K562 (cell line): ENCODE measurements at regions not wholly inside any gene's neighbourhood (a gene's known extent, or its start where the extent isn't known, plus 50 kb on each side); places are given as distances from the start of the nearest gene placed in this dataset.

Experiments
- ATAC-seq: fragments of 200-7000 bp; cut with Tn5 transposase; 3 replicates; pipeline ENCODE4 v1.9.1; 2020; ENCODE audit warnings: moderate library complexity
- BruUV-seq: library from RNA; stranded (reverse); fragments of 400-500 nt; replicated peaks from 2 replicates; lab custom pipeline; 2021; lab: Mats Ljungman, UMichigan
- CTCF ChIA-PET: fragments of 300-600 bp; formaldehyde crosslinking; extraction: SDS; loops from one replicate; lab custom pipeline; 2021; ENCODE audit warnings: low intra/inter-chr PET ratio; lab: Yijun Ruan, JAX
- POLR2A ChIA-PET: fragments of 300-600, 350-650 bp; sonication (Branson Sonifier 250); formaldehyde crosslinking; extraction: SDS; loops from one replicate; lab custom pipeline; 2021; ENCODE audit warnings: antibody characterized with exemption, inconsistent platforms; lab: Yijun Ruan, JAX
- DNase-seq, 4 experiments: peaks; one replicate each; pipeline versions ENCODE4 v3.0.0 to v3.0.0-alpha.2; 2011 to 2018; ENCODE audit warnings: low spot score in 3 of 4, mixed read lengths in 3 of 4; ENCODE audit errors: extremely low read depth in 1 of 4
- FAIRE-seq: peaks from 2 replicates; lab custom pipeline; 2011; peaks lifted over from hg19 to GRCh38; lab: Jason Lieb, UNC
- H2AFZ ChIP-seq: 2 replicates; pipeline ENCODE4 v1.6.0; 2011; ENCODE audit warnings: low read depth, low read length, control low read depth, inconsistent platforms
- H3K27ac ChIP-seq: fragments of 200-600 bp; 3 replicates; pipeline ENCODE4 v1.8.0; 2011; ENCODE audit warnings: low read depth, mild to moderate bottlenecking, control low read depth, inconsistent platforms, low read length, moderate library complexity, mixed read lengths; ENCODE audit errors: extremely low read depth
- H3K27me3 ChIP-seq, 2 experiments: fragments of 300-600 bp in 1 of 2; 2 replicates in 1 of 2; 3 replicates in 1 of 2; pipeline versions ENCODE4 v1.6.0 to v1.8.0; 2011; ENCODE audit warnings: inconsistent platforms in 2 of 2, low read length in 2 of 2, mild to moderate bottlenecking in 1 of 2, mixed read lengths in 1 of 2, moderate library complexity in 1 of 2; ENCODE audit not compliant: control insufficient read depth in 2 of 2, insufficient read depth in 2 of 2
- H3K36me3 ChIP-seq: fragments of 300-600 bp; 3 replicates; pipeline ENCODE4 v1.8.0; 2011; ENCODE audit warnings: mild to moderate bottlenecking, low read length, inconsistent platforms; ENCODE audit not compliant: control insufficient read depth, insufficient read depth
- H3K4me1 ChIP-seq, 2 experiments: fragments of 200-600 bp in 1 of 2; replicated peaks in 1 of 2; 2 replicates in 1 of 2; 3 replicates in 1 of 2; pipeline versions ENCODE4 v1.5.1 to v1.8.0; 2011; ENCODE audit warnings: inconsistent platforms in 2 of 2, low read length in 2 of 2, mild to moderate bottlenecking in 1 of 2, mixed read lengths in 1 of 2, moderate library complexity in 1 of 2; ENCODE audit not compliant: control insufficient read depth in 2 of 2, insufficient read depth in 2 of 2
- H3K4me2 ChIP-seq: 2 replicates; pipeline ENCODE4 v1.6.1; 2011; ENCODE audit warnings: low read length, control low read depth, inconsistent platforms, mixed read lengths; ENCODE audit not compliant: insufficient read depth
- H3K4me3 ChIP-seq: fragments of 200-600 bp; sonication (generic), shearing (Covaris generic); 2 replicates; pipeline ENCODE4 v1.5.1; 2016; ENCODE audit warnings: control low read depth, inconsistent platforms
- H3K79me2 ChIP-seq: fragments of 200-600 bp; 3 replicates; pipeline ENCODE4 v1.8.0; 2011; ENCODE audit warnings: low read length, inconsistent platforms; ENCODE audit not compliant: control insufficient read depth, insufficient read depth
- H3K9ac ChIP-seq, 2 experiments: 2 replicates each; pipeline versions ENCODE4 v1.6.0 to v1.6.1; 2011; ENCODE audit warnings: low read depth in 2 of 2, low read length in 2 of 2, control low read depth in 1 of 2, inconsistent platforms in 1 of 2, mild to moderate bottlenecking in 1 of 2, mixed read lengths in 1 of 2; ENCODE audit not compliant: insufficient read depth in 1 of 2
- H3K9me1 ChIP-seq: one replicate; pipeline ENCODE4 v1.6.0; 2011; ENCODE audit warnings: inconsistent platforms, mild to moderate bottlenecking, low read length, moderate library complexity; ENCODE audit not compliant: control insufficient read depth, insufficient read depth
- H3K9me3 ChIP-seq: replicated peaks from 2 replicates; pipeline ENCODE4 v1.5.1; 2011; ENCODE audit warnings: low read depth, low read length, inconsistent platforms; ENCODE audit not compliant: control insufficient read depth, insufficient read depth
- H4K20me1 ChIP-seq: replicated peaks from 2 replicates; pipeline ENCODE4 v1.6.1; 2011; ENCODE audit warnings: low read length, inconsistent platforms, mixed read lengths; ENCODE audit not compliant: control insufficient read depth, insufficient read depth
- FOS ChIP-seq: IDR thresholded peaks from 3 replicates; pipeline ENCODE4 v1.6.1; 2011; ENCODE audit not compliant: insufficient read length; ENCODE audit errors: extremely low read depth
- ILF3 ChIP-seq: fragments of 450-650 bp; IDR thresholded peaks from 2 replicates; pipeline ENCODE4 v1.6.1; 2018; ENCODE audit warnings: antibody characterized with exemption, mild to moderate bottlenecking, moderate library complexity, borderline replicate concordance
- NR2F6 ChIP-seq: fragments of 450-650 bp; formaldehyde crosslinking; IDR thresholded peaks from 2 replicates; pipeline ENCODE4 v1.4.0; 2020; ENCODE audit warnings: mild to moderate bottlenecking
- NR3C1 ChIP-seq: sonication (generic); formaldehyde crosslinking; IDR thresholded peaks from 2 replicates; pipeline ENCODE4 v1.8.1; 2022; ENCODE audit warnings: missing genetic modification reagents
- PHF21A ChIP-seq: fragments of 450-650 bp; IDR thresholded peaks from 2 replicates; pipeline ENCODE4 v1.6.1; 2017; ENCODE audit warnings: low read depth, borderline replicate concordance
- POLR2AphosphoS5 ChIP-seq: IDR thresholded peaks from 2 replicates; pipeline ENCODE4 v1.6.1; 2011; ENCODE audit warnings: mild to moderate bottlenecking, low read depth, low read length, moderate library complexity; ENCODE audit not compliant: control insufficient read depth, insufficient read depth
- POLR2H ChIP-seq: IDR thresholded peaks from 2 replicates; pipeline ENCODE4 v1.6.1; 2016; ENCODE audit warnings: missing genetic modification characterization, low read depth, mild to moderate bottlenecking, control low read depth, missing compliant biosample characterization, moderate library complexity
- PRMT5 ChIP-seq: sonication (generic); formaldehyde crosslinking; IDR thresholded peaks from 2 replicates; pipeline ENCODE4 v1.5.0; 2020; ENCODE audit warnings: missing genetic modification reagents
- TEAD4 ChIP-seq, 2 experiments: sonication (generic) in 1 of 2; formaldehyde crosslinking in 1 of 2; IDR thresholded peaks; 2 replicates each; pipeline versions ENCODE4 v1.6.1 to v1.8.0; 2012 to 2022; ENCODE audit warnings: borderline replicate concordance in 1 of 2, inconsistent platforms in 1 of 2, low read length in 1 of 2, mild to moderate bottlenecking in 1 of 2, missing genetic modification reagents in 1 of 2
- ZKSCAN8 ChIP-seq: fragments of 200-800 bp; sonication (Bioruptor generic); IDR thresholded peaks from 2 replicates; pipeline ENCODE4 v1.6.1; 2016; ENCODE audit warnings: missing genetic modification characterization, missing compliant biosample characterization
- ZNF24 ChIP-seq: fragments of 450-650 bp; IDR thresholded peaks from 2 replicates; pipeline ENCODE4 v1.6.1; 2016
- ZNF253 ChIP-seq: fragments of 250-450 bp; sonication (Bioruptor Pico); conservative IDR thresholded peaks from 2 replicates; pipeline ENCODE4 v1.6.1; 2021; ENCODE audit warnings: mild to moderate bottlenecking
- ZNF263 ChIP-seq: sonication (generic); formaldehyde crosslinking; IDR thresholded peaks from 2 replicates; pipeline ENCODE4 v1.8.0; 2022; ENCODE audit warnings: mild to moderate bottlenecking, missing genetic modification reagents, borderline replicate concordance
- ZNF3 ChIP-seq: fragments of 250-450 bp; sonication (Bioruptor Pico); IDR thresholded peaks from 2 replicates; pipeline ENCODE4 v1.5.0; 2021; ENCODE audit warnings: mild to moderate bottlenecking, moderate library complexity
- ZNF551 ChIP-seq: fragments of 250-450 bp; sonication (Bioruptor Pico); IDR thresholded peaks from 2 replicates; pipeline ENCODE4 v1.5.0; 2021; ENCODE audit warnings: mild to moderate bottlenecking, moderate library complexity
- ZNF785 ChIP-seq: fragments of 250-450 bp; sonication (Bioruptor Pico); IDR thresholded peaks from 2 replicates; pipeline ENCODE4 v1.4.0; 2020; ENCODE audit warnings: mild to moderate bottlenecking
- WGBS: fragments of 100-300 bp; shearing (Covaris generic); methylation state at CpG from one replicate; pipeline ENCODE4 v1.1.6; 2016; ENCODE audit warnings: low coverage, mixed read lengths; ENCODE audit not compliant: insufficient coverage; ENCODE audit errors: missing lambda C conversion rate; 5-methylcytosine and 5-hydroxymethylcytosine counted together
- in situ Hi-C: fragments of 300-500 bp; cut with MboI; formaldehyde crosslinking; loops from 4 replicates; pipeline ENCODE4 v1.15.0; 2018; ENCODE audit warnings: inconsistent platforms, mixed read lengths
- intact Hi-C: fragments of 100-400 bp; cut with micrococcal nuclease; formaldehyde crosslinking; loops from 2 replicates; pipeline ENCODE4 v1.14.2; 2022
- TF ChIP-seq, protein P1 (sequence below): fragments of 450-650 bp; IDR thresholded peaks from 2 replicates; pipeline ENCODE4 v1.6.1; 2018; ENCODE audit not compliant: partially characterized antibody
- TF ChIP-seq, protein P2 (sequence below): fragments of 250-450 bp; sonication (Bioruptor Pico); IDR thresholded peaks from 2 replicates; pipeline ENCODE4 v1.8.0; 2022; ENCODE audit warnings: inconsistent platforms, mild to moderate bottlenecking, moderate library complexity, borderline replicate concordance

DNA sequence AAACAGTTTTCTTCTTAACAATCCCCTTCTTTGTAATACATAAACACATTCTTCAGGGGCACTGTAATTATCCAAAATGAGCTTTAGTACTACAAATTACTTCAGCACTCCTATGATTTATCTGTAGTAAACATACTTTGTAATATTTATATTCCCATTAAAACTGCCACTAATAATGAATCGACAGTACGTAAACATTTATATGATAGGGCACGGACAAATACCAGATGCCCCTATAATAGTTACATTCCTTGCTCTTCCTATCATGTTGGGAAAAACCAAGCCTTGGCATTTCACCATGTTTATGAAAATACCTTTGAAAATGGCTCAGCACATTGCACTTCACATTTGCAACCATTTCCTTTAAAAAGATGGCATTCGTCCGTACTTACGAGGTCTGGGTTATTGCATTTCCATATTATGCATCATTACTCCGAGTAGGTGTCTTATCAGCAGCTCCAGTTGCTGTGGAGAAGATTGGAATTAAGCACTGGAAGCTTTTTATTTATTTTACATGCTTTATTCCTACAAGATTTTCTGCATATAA lies 1043.4 kb downstream of the DIAPH3 start (continued):
- TF ChIP-seq, protein P1, sequence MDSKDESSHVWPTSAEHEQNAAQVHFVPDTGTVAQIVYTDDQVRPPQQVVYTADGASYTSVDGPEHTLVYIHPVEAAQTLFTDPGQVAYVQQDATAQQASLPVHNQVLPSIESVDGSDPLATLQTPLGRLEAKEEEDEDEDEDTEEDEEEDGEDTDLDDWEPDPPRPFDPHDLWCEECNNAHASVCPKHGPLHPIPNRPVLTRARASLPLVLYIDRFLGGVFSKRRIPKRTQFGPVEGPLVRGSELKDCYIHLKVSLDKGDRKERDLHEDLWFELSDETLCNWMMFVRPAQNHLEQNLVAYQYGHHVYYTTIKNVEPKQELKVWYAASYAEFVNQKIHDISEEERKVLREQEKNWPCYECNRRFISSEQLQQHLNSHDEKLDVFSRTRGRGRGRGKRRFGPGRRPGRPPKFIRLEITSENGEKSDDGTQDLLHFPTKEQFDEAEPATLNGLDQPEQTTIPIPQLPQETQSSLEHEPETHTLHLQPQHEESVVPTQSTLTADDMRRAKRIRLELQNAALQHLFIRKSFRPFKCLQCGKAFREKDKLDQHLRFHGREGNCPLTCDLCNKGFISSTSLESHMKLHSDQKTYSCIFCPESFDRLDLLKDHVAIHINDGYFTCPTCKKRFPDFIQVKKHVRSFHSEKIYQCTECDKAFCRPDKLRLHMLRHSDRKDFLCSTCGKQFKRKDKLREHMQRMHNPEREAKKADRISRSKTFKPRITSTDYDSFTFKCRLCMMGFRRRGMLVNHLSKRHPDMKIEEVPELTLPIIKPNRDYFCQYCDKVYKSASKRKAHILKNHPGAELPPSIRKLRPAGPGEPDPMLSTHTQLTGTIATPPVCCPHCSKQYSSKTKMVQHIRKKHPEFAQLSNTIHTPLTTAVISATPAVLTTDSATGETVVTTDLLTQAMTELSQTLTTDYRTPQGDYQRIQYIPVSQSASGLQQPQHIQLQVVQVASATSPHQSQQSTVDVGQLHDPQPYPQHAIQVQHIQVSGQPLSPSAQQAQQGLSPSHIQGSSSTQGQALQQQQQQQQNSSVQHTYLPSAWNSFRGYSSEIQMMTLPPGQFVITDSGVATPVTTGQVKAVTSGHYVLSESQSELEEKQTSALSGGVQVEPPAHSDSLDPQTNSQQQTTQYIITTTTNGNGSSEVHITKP = no peak
- TF ChIP-seq ZNF253 (CRISPR knock-in tag) = no peak

DNA sequence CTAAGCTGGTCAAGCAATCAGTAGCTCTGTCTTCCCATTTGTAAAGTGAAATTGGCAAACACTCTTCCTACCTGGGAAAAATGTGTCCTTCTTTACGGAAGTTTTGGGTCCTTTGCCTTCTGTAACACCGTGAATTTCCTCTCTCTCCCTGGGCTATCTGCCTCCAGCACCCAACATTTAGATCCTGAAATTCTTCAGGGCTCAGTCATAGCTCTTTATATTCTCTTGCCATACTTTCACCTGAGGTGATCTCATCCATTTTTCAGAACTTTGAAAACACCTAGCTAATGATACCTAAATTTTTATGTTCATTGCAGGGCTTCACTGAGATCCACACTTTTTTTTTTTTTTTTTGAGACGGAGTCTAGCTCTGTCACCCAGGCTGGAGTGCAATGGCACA lies 1042.2 kb downstream of the DIAPH3 start:
- no peaks in the 10 kb centered on the region for H3K4me1 ChIP-seq
- BruUV-seq = no TSS peak
- FAIRE-seq (no peak), DNase-seq (no peak), ATAC-seq (no peak)
- H3K36me3 ChIP-seq = no peaks in the 10 kb centered on the region
- H3K4me3 ChIP-seq = no peak overlapping the region
- no peaks in the 10 kb centered on the region for H4K20me1 ChIP-seq
- H3K9me3 ChIP-seq = no peaks in the 10 kb centered on the region
- POLR2A ChIA-PET = no interaction called here
- no peak overlapping the region for H3K9ac ChIP-seq
- no peaks in the 10 kb centered on the region for H3K79me2 ChIP-seq
- H3K9me1 ChIP-seq = no peaks in the 10 kb centered on the region
- in situ Hi-C loops = loop anchor here (10.0 kb wide), 1 partner anchor 257 kb away; no protein-coding TSS in a partner anchor
- CTCF ChIA-PET = no interaction called here
- intact Hi-C loops = no loop called here
- no peak overlapping the region for H3K27ac ChIP-seq
- no peaks in the 10 kb centered on the region for H3K27me3 ChIP-seq
- 0% methylated on average over 2 of the region's 3 CpGs for WGBS
- H2AFZ ChIP-seq = no peak overlapping the region
- H3K4me2 ChIP-seq = no peak overlapping the region
- TF ChIP-seq FOS (no peak), POLR2H (tag) (no peak), ZNF24 (no peak), NR3C1 (CRISPR knock-in tag) (no peak), ZNF551 (CRISPR knock-in tag) (no peak), PRMT5 (CRISPR knock-in tag) (no peak), TEAD4 (IDR thresholded peaks at IDR 0.05; ENCODE audit: low read length) (no peak), TEAD4 (CRISPR knock-in tag; IDR thresholded peaks at IDR 0.05; ENCODE audit: borderline replicate concordance) (no peak), NR2F6 (CRISPR knock-in tag) (no peak), ZNF785 (no peak), ZNF263 (CRISPR knock-in tag) (no peak), ZNF3 (no peak), PHF21A (no peak), ZKSCAN8 (CRISPR knock-in tag) (no peak), ILF3 (no peak), POLR2AphosphoS5 (no peak)
- TF ChIP-seq, protein P2, sequence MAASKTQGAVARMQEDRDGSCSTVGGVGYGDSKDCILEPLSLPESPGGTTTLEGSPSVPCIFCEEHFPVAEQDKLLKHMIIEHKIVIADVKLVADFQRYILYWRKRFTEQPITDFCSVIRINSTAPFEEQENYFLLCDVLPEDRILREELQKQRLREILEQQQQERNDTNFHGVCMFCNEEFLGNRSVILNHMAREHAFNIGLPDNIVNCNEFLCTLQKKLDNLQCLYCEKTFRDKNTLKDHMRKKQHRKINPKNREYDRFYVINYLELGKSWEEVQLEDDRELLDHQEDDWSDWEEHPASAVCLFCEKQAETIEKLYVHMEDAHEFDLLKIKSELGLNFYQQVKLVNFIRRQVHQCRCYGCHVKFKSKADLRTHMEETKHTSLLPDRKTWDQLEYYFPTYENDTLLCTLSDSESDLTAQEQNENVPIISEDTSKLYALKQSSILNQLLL (CRISPR knock-in tag) = no peak
